ENCODE measurements at regions not wholly inside any gene's neighbourhood (a gene's known extent, or its start where the extent isn't known, plus 50 kb on each side); places are given as distances from the start of the nearest gene placed in this dataset.
A peak's percentile ranks its signal among the peaks of the same experiment; 100 is the strongest.
"Not testable (repeated sequence)": the region's sequence is repeated elsewhere in the genome, so short reads cannot be mapped to it uniquely, and the experiment has no call there.

- H3K9me3 Mint-ChIP-seq = peaks cover 8 to 17% of the 10 kb centered on the region in 2 donors
- H3K4me3 Mint-ChIP-seq = no peak overlapping the region
- H3K27me3 Mint-ChIP-seq = no peaks in the 10 kb centered on the region
- DNase-seq (no peak), ATAC-seq (replicated peaks) (no peak)
- no peak overlapping the region for H3K27ac Mint-ChIP-seq
- peaks cover 0 to 4% of the 10 kb centered on the region in 2 donors for H3K36me3 Mint-ChIP-seq
- no peaks in the 10 kb centered on the region for H3K4me1 Mint-ChIP-seq
Observed at GRCh38 chr4:22573198-22573597, 57.3 kb upstream of the ADGRA3 start.

DNA sequence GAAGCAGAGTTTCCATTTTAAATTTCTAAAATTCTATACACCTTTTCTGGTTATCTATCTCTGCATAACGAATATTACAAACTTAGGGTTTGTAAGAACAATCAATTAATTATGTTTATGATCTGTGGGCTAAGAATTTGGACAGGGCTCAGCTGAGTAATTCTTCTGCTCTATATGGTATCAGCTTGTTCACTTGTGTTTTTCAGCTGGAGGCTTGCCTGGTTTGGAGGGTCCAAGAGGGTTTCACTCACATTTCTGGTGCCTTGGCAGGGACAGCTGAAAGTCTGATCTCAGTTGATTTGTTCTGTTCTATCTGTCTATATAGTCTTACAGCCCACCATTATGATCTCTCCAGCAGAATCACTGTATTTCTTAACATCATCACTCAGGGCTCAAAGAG, 57.8 kb upstream of the ADGRA3 start:
- Mint-ChIP-seq H3K27ac (no peak overlapping the region), H3K36me3 (peaks cover 0 to 4% of the 10 kb centered on the region in 2 donors), H3K4me3 (no peak overlapping the region), H3K9me3 (peaks cover 8 to 17% of the 10 kb centered on the region in 2 donors), H3K4me1 (no peaks in the 10 kb centered on the region), H3K27me3 (no peaks in the 10 kb centered on the region)
- DNase-seq = no peak
- ATAC-seq (replicated peaks) = no peak

DNA sequence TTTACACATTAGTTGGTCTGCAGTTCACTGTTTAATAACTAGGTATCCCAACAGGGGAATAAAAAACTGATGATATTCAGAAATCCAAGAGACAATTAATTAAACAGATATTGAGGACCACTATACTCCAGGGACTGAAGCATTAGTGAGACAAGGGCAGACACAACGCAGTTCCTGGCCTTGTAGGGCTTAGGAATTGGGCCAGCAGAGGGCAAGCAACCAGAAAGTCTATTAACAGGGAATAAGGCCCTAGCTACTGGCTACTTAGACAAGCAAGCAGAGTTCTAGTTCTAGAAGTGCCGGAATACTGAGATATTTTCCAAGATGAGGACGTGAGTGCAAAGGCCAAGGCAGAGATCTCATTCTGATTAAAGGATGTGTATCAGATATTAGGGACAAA, 58.6 kb upstream of the ADGRA3 start:
- Mint-ChIP-seq H3K36me3 (peaks cover 0 to 4% of the 10 kb centered on the region in 2 donors), H3K27ac (no peak overlapping the region), H3K4me1 (no peaks in the 10 kb centered on the region), H3K9me3 (peaks cover 7 to 17% of the 10 kb centered on the region in 2 donors), H3K4me3 (no peak overlapping the region), H3K27me3 (no peaks in the 10 kb centered on the region)
- ATAC-seq (replicated peaks) (no peak), DNase-seq (no peak)

GRCh38 chr4:22574880-22575279, 59.0 kb upstream of the ADGRA3 start:
- no peak for DNase-seq
- H3K27ac Mint-ChIP-seq = no peak overlapping the region
- H3K27me3 Mint-ChIP-seq = no peaks in the 10 kb centered on the region
- ATAC-seq (replicated peaks) = no peak
- H3K36me3 Mint-ChIP-seq = peaks cover 0 to 4% of the 10 kb centered on the region in 2 donors
- H3K4me1 Mint-ChIP-seq = no peaks in the 10 kb centered on the region
- peaks cover 9 to 14% of the 10 kb centered on the region in 2 donors for H3K9me3 Mint-ChIP-seq
- no peak overlapping the region for H3K4me3 Mint-ChIP-seq

GRCh38 chr4:22587253-22587652, 71.4 kb upstream of the ADGRA3 start:
- DNase-seq (no peak), ATAC-seq (replicated peaks) (peak in 1 of 2 donors; percentile 10)
- no peak overlapping the region for H3K4me3 Mint-ChIP-seq
- no peaks in the 10 kb centered on the region for H3K36me3 Mint-ChIP-seq
- no peak overlapping the region for H3K27ac Mint-ChIP-seq
- no peaks in the 10 kb centered on the region for H3K9me3 Mint-ChIP-seq
- no peaks in the 10 kb centered on the region for H3K4me1 Mint-ChIP-seq
- no peaks in the 10 kb centered on the region for H3K27me3 Mint-ChIP-seq

DNA sequence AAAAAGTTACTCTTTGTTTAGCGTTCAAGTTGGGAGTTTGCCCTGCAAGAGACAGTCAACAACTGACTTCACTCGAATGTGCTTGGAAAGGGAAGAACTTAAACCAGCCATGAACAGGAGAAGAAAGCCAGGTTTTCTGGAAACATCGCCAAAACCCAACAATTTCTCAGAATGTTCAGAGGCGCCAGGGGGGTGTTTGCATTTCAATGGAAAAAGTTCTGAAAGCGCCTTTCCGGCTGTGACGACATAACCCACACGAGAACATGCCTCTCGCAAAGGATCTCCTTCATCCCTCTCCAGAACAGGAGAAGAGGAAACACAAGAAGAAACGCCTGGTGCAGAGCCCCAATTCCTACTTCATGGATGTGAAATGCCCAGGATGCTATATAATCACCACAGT, 78.1 kb upstream of the ADGRA3 start:
- Mint-ChIP-seq H3K9me3 (no peaks in the 10 kb centered on the region), H3K4me1 (peaks cover 3 to 10% of the 10 kb centered on the region in 2 donors), H3K4me3 (no peak overlapping the region), H3K27ac (no peak overlapping the region), H3K27me3 (no peaks in the 10 kb centered on the region), H3K36me3 (no peaks in the 10 kb centered on the region)
- DNase-seq (no peak), ATAC-seq (replicated peaks) (no peak)

- Mint-ChIP-seq H3K27me3 (no peaks in the 10 kb centered on the region), H3K36me3 (no peaks in the 10 kb centered on the region), H3K4me1 (peaks cover 3 to 10% of the 10 kb centered on the region in 2 donors), H3K4me3 (no peak overlapping the region), H3K9me3 (no peaks in the 10 kb centered on the region), H3K27ac (no peak overlapping the region)
- DNase-seq (no peak), ATAC-seq (replicated peaks) (peak in 1 of 2 donors; percentile 25)
Observed at GRCh38 chr4:22595684-22596083, 79.8 kb upstream of the ADGRA3 start.

- no peaks in the 10 kb centered on the region for H3K9me3 Mint-ChIP-seq
- no peaks in the 10 kb centered on the region for H3K27me3 Mint-ChIP-seq
- no peak overlapping the region for H3K27ac Mint-ChIP-seq
Observed at GRCh38 chr4:22596409-22596808, 80.5 kb upstream of the ADGRA3 start.

DNA sequence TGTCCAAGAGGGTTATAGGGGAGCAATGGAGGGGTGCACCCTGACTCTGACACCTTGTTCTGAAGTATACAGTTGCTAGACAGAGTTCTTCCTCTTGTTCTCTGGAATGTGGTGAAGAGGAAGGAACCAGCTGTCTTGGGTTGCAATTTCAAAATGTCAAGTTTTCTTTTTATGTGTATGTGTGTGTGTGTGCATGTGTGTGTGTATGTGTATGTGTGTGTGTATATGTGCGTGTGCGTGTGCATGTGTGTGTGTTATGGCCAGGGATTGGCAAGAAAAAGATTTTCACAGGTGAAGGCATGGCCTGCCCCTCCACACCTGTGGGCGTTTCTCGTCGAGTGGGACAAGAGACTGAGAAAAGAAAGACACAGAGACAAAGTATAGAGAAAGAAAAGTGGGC, 81.6 kb upstream of the ADGRA3 start:
- no peaks in the 10 kb centered on the region for H3K36me3 Mint-ChIP-seq
- peaks cover 3 to 10% of the 10 kb centered on the region in 2 donors for H3K4me1 Mint-ChIP-seq
- H3K27me3 Mint-ChIP-seq = no peaks in the 10 kb centered on the region
- no peak overlapping the region for H3K4me3 Mint-ChIP-seq
- H3K9me3 Mint-ChIP-seq = no peaks in the 10 kb centered on the region
- no peak for DNase-seq
- ATAC-seq (replicated peaks) = no peak
- no peak overlapping the region for H3K27ac Mint-ChIP-seq

More at GRCh38 chr4:22596409-22596808, 80.5 kb upstream of the ADGRA3 start:
- Mint-ChIP-seq H3K36me3 (no peaks in the 10 kb centered on the region), H3K4me3 (no peak overlapping the region), H3K4me1 (peaks cover 3 to 10% of the 10 kb centered on the region in 2 donors)
- ATAC-seq (replicated peaks) (no peak), DNase-seq (no peak)

- H3K4me1 Mint-ChIP-seq; H3K27me3 Mint-ChIP-seq; H3K36me3 Mint-ChIP-seq; DNase-seq; H3K4me3 Mint-ChIP-seq; ATAC-seq (replicated peaks); H3K27ac Mint-ChIP-seq; H3K9me3 Mint-ChIP-seq: not testable (repeated sequence)
Observed at GRCh38 chr4:22598113-22599047, 82.5 kb upstream of the ADGRA3 start.

GRCh38 chr4:22599228-22599928, 83.5 kb upstream of the ADGRA3 start:
- H3K4me3 Mint-ChIP-seq; H3K27me3 Mint-ChIP-seq; H3K9me3 Mint-ChIP-seq; DNase-seq; ATAC-seq (replicated peaks); H3K27ac Mint-ChIP-seq; H3K4me1 Mint-ChIP-seq; H3K36me3 Mint-ChIP-seq: not testable (repeated sequence)

GRCh38 chr4:22599929-22600432, 84.1 kb upstream of the ADGRA3 start:
- H3K27me3 Mint-ChIP-seq; ATAC-seq (replicated peaks); H3K4me3 Mint-ChIP-seq; H3K27ac Mint-ChIP-seq; DNase-seq; H3K9me3 Mint-ChIP-seq; H3K4me1 Mint-ChIP-seq; H3K36me3 Mint-ChIP-seq: not testable (repeated sequence)

DNA sequence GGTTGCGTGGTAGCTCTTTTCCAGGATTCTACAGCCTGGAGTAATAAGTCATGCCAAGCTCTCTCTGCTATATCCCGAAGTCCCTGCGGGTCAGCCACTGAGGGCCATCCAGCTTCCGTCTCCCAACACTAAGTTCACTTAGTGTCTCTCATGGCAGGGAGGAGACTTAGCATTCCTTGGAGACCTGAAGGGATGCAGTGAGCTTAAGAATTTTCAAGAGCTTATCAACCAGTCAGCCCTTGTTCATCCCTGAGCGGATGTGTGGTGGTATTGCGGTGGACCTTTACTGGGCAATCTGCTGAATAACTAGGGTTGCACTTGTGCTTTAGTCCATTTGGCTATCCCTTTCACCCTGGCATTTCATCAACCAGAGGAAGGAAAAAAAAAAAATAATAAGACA, 85.8 kb upstream of the ADGRA3 start:
- not testable (repeated sequence) for ATAC-seq (replicated peaks); H3K4me1 Mint-ChIP-seq; H3K9me3 Mint-ChIP-seq; H3K27ac Mint-ChIP-seq; DNase-seq; H3K27me3 Mint-ChIP-seq; H3K4me3 Mint-ChIP-seq; H3K36me3 Mint-ChIP-seq

- Mint-ChIP-seq H3K27ac (no peak overlapping the region), H3K27me3 (no peaks in the 10 kb centered on the region), H3K4me1 (no peaks in the 10 kb centered on the region), H3K4me3 (no peak overlapping the region), H3K36me3 (no peaks in the 10 kb centered on the region), H3K9me3 (peaks cover 0 to 3% of the 10 kb centered on the region in 2 donors)
- DNase-seq = peak; percentile 12
- ATAC-seq (replicated peaks) = peak; percentile 95 to 98
Observed at GRCh38 chr4:22607382-22607781, 85.4 kb upstream of the GBA3 start.
